ENCODE measurements at regions not wholly inside any gene's neighbourhood (a gene's known extent, or its start where the extent isn't known, plus 50 kb on each side); places are given as distances from the start of the nearest gene placed in this dataset.

- TF ChIP-seq ZBTB33 (IDR thresholded peaks at IDR 0.05; ENCODE audit: extremely low read depth, insufficient replicate concordance, low read length), result no peak
- no peak for TF ChIP-seq CTCF (IDR thresholded peaks at IDR 0.05 in 2 of 3, conservative IDR thresholded peaks at IDR 0.05 in 1 of 3; ENCODE audit: borderline replicate concordance in 1 of 3, insufficient read depth in 1 of 3, low read depth in 2 of 3, low read length in 2 of 3)
- TF ChIP-seq SP1 (IDR thresholded peaks at IDR 0.05; ENCODE audit: low read depth), result no peak
- TF ChIP-seq POLR2AphosphoS5 (IDR thresholded peaks at IDR 0.05; ENCODE audit: low read depth, low read length), result no peak
These were observed 70.6 kb upstream of the NFIA start for GRCh38 chr1:61011561-61012263.

Data from HCT116 (cell line).